Fibroblast of lung (primary cell): ENCODE measurements at regions not wholly inside any gene's neighbourhood (a gene's known extent, or its start where the extent isn't known, plus 50 kb on each side); places are given as distances from the start of the nearest gene placed in this dataset.

ENCODE experiments used
- CTCF ChIP-seq, 2 donors: IDR thresholded peaks in 1 of 2; conservative IDR thresholded peaks in 1 of 2; 1 replicate in 1 of 2; 2 replicates in 1 of 2; pipeline ENCODE4 v1.5.1; 2011 to 2012; ENCODE audit warnings: low read length in 2 of 2, control low read depth in 1 of 2, inconsistent platforms in 1 of 2, low read depth in 1 of 2, mild to moderate bottlenecking in 1 of 2
- EZH2 ChIP-seq: IDR thresholded peaks from 2 replicates; pipeline ENCODE4 v1.5.1; 2012; ENCODE audit warnings: low read length, control low read depth, mild to moderate bottlenecking; ENCODE audit errors: missing control alignments

- TF ChIP-seq CTCF (conservative IDR thresholded peaks at IDR 0.05 in 1 of 2, IDR thresholded peaks at IDR 0.05 in 1 of 2; ENCODE audit: low read depth in 1 of 2, low read length in 2 of 2) (no peak), EZH2 (no peak)
Observed at GRCh38 chr20:48241482-48241881, 456.2 kb upstream of the SULF2 start.
